SK-N-SH treated with all-trans-retinoic acid at 6 μM for 48 hours (cell line): ENCODE measurements at regions not wholly inside any gene's neighbourhood (a gene's known extent, or its start where the extent isn't known, plus 50 kb on each side); places are given as distances from the start of the nearest gene placed in this dataset.

Experiments used
- ATAC-seq: fragments of 200-7000 bp; cut with Tn5 transposase; 3 replicates; pipeline ENCODE4 v1.9.1; 2020; ENCODE audit warnings: mild to moderate bottlenecking, moderate library complexity
- ARNTL ChIP-seq: fragments of 450-650 bp; formaldehyde crosslinking; IDR thresholded peaks from 2 replicates; pipeline ENCODE4 v1.5.0; 2020; ENCODE audit warnings: low read depth, mild to moderate bottlenecking, moderate library complexity, borderline replicate concordance
- BACH2 ChIP-seq: fragments of 250-450 bp; sonication (Bioruptor Pico); IDR thresholded peaks from 2 replicates; pipeline ENCODE4 v1.9.0; 2021; ENCODE audit warnings: mild to moderate bottlenecking, borderline replicate concordance
- CREB5 ChIP-seq: fragments of 250-450 bp; sonication (Bioruptor Pico); IDR thresholded peaks from 2 replicates; pipeline ENCODE4 v1.5.1; 2020; ENCODE audit warnings: low read depth, mild to moderate bottlenecking, moderate library complexity
- CSDC2 ChIP-seq: fragments of 250-450 bp; sonication (Bioruptor Pico); IDR thresholded peaks from 2 replicates; pipeline ENCODE4 v1.5.0; 2020; ENCODE audit warnings: mild to moderate bottlenecking, moderate library complexity
- ESRRG ChIP-seq: fragments of 250-450 bp; sonication (Bioruptor Pico); IDR thresholded peaks from 2 replicates; pipeline ENCODE4 v1.6.1; 2021; ENCODE audit warnings: mild to moderate bottlenecking
- GLIS3 ChIP-seq: fragments of 250-450 bp; sonication (Bioruptor Pico); IDR thresholded peaks from 2 replicates; pipeline ENCODE4 v1.5.0; 2020; ENCODE audit warnings: mild to moderate bottlenecking, moderate library complexity
- OSR1 ChIP-seq: fragments of 250-450 bp; sonication (Bioruptor Pico); IDR thresholded peaks from 2 replicates; pipeline ENCODE4 v1.8.0; 2022; ENCODE audit warnings: moderate library complexity, mild to moderate bottlenecking, inconsistent platforms
- POU6F1 ChIP-seq: fragments of 250-450 bp; sonication (Bioruptor Pico); IDR thresholded peaks from 2 replicates; pipeline ENCODE4 v1.8.0; 2021; ENCODE audit warnings: low read depth, mild to moderate bottlenecking, moderate library complexity, borderline replicate concordance
- PPARA ChIP-seq: fragments of 250-450 bp; sonication (Bioruptor Pico); IDR thresholded peaks from 2 replicates; pipeline ENCODE4 v1.5.0; 2020; ENCODE audit warnings: mild to moderate bottlenecking, borderline replicate concordance
- RARB ChIP-seq: fragments of 250-450 bp; sonication (Bioruptor Pico); IDR thresholded peaks from 2 replicates; pipeline ENCODE4 v1.8.0; 2021; ENCODE audit warnings: mild to moderate bottlenecking, moderate library complexity
- SNAI2 ChIP-seq: fragments of 250-450 bp; sonication (Bioruptor Pico); IDR thresholded peaks from 2 replicates; pipeline ENCODE4 v1.5.0; 2020; ENCODE audit warnings: mild to moderate bottlenecking, moderate library complexity
- TCF4 ChIP-seq: fragments of 250-450 bp; sonication (Bioruptor Pico); IDR thresholded peaks from 2 replicates; pipeline ENCODE4 v1.8.0; 2021; ENCODE audit warnings: mild to moderate bottlenecking, moderate library complexity, borderline replicate concordance
- TOX ChIP-seq: fragments of 250-450 bp; sonication (Bioruptor Pico); IDR thresholded peaks from 2 replicates; pipeline ENCODE4 v1.8.0; 2021; ENCODE audit warnings: mild to moderate bottlenecking, moderate library complexity, borderline replicate concordance
- ZC3H10 ChIP-seq: fragments of 250-450 bp; sonication (Bioruptor Pico); IDR thresholded peaks from 2 replicates; pipeline ENCODE4 v1.5.1; 2021; ENCODE audit warnings: mild to moderate bottlenecking, moderate library complexity
- ZFP3 ChIP-seq: fragments of 250-450 bp; sonication (Bioruptor Pico); IDR thresholded peaks from 2 replicates; pipeline ENCODE4 v1.5.0; 2020; ENCODE audit warnings: mild to moderate bottlenecking, moderate library complexity
- ZNF565 ChIP-seq: fragments of 450-650 bp; formaldehyde crosslinking; conservative IDR thresholded peaks from 2 replicates; pipeline ENCODE4 v1.5.0; 2020; ENCODE audit warnings: low read depth, mild to moderate bottlenecking, moderate library complexity
- ZNF70 ChIP-seq: fragments of 450-650 bp; formaldehyde crosslinking; IDR thresholded peaks from 2 replicates; pipeline ENCODE4 v1.5.0; 2020; ENCODE audit warnings: mild to moderate bottlenecking, moderate library complexity
- ZNF8 ChIP-seq: fragments of 450-650 bp; formaldehyde crosslinking; IDR thresholded peaks from 2 replicates; pipeline ENCODE4 v1.5.0; 2020; ENCODE audit warnings: mild to moderate bottlenecking, moderate library complexity
- TF ChIP-seq, protein P1 (sequence below): fragments of 250-450 bp; sonication (Bioruptor Pico); IDR thresholded peaks from 2 replicates; pipeline ENCODE4 v1.5.1; 2021; ENCODE audit warnings: mild to moderate bottlenecking, moderate library complexity
- TF ChIP-seq, protein P2 (sequence below): fragments of 250-450 bp; sonication (Bioruptor Pico); IDR thresholded peaks from 2 replicates; pipeline ENCODE4 v1.5.0; 2020; ENCODE audit warnings: mild to moderate bottlenecking, moderate library complexity
- TF ChIP-seq, protein P3 (sequence below): fragments of 250-450 bp; sonication (Bioruptor Pico); IDR thresholded peaks from 2 replicates; pipeline ENCODE4 v1.8.0; 2020; ENCODE audit warnings: mild to moderate bottlenecking, moderate library complexity, borderline replicate concordance

GRCh38 chr18:10297086-10297485 lies 157.3 kb upstream of the APCDD1 start:
- TF ChIP-seq TCF4 (CRISPR knock-in tag): no peak
- TF ChIP-seq, protein P1, sequence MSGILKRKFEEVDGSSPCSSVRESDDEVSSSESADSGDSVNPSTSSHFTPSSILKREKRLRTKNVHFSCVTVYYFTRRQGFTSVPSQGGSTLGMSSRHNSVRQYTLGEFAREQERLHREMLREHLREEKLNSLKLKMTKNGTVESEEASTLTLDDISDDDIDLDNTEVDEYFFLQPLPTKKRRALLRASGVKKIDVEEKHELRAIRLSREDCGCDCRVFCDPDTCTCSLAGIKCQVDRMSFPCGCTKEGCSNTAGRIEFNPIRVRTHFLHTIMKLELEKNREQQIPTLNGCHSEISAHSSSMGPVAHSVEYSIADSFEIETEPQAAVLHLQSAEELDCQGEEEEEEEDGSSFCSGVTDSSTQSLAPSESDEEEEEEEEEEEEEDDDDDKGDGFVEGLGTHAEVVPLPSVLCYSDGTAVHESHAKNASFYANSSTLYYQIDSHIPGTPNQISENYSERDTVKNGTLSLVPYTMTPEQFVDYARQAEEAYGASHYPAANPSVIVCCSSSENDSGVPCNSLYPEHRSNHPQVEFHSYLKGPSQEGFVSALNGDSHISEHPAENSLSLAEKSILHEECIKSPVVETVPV (CRISPR knock-in tag): no peak
- TF ChIP-seq ESRRG (CRISPR knock-in tag): no peak
- no peak for TF ChIP-seq RARB (CRISPR knock-in tag)
- no peak for TF ChIP-seq ZFP3 (CRISPR knock-in tag)
- TF ChIP-seq POU6F1: no peak
- TF ChIP-seq CSDC2: no peak
- no peak for TF ChIP-seq TOX (CRISPR knock-in tag)
- no peak for TF ChIP-seq CREB5
- TF ChIP-seq OSR1 (CRISPR knock-in tag): no peak
- TF ChIP-seq, protein P2, sequence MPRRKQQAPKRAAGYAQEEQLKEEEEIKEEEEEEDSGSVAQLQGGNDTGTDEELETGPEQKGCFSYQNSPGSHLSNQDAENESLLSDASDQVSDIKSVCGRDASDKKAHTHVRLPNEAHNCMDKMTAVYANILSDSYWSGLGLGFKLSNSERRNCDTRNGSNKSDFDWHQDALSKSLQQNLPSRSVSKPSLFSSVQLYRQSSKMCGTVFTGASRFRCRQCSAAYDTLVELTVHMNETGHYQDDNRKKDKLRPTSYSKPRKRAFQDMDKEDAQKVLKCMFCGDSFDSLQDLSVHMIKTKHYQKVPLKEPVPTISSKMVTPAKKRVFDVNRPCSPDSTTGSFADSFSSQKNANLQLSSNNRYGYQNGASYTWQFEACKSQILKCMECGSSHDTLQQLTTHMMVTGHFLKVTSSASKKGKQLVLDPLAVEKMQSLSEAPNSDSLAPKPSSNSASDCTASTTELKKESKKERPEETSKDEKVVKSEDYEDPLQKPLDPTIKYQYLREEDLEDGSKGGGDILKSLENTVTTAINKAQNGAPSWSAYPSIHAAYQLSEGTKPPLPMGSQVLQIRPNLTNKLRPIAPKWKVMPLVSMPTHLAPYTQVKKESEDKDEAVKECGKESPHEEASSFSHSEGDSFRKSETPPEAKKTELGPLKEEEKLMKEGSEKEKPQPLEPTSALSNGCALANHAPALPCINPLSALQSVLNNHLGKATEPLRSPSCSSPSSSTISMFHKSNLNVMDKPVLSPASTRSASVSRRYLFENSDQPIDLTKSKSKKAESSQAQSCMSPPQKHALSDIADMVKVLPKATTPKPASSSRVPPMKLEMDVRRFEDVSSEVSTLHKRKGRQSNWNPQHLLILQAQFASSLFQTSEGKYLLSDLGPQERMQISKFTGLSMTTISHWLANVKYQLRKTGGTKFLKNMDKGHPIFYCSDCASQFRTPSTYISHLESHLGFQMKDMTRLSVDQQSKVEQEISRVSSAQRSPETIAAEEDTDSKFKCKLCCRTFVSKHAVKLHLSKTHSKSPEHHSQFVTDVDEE (CRISPR knock-in tag): no peak
- no peak for TF ChIP-seq ZNF565
- TF ChIP-seq ARNTL (CRISPR knock-in tag): no peak
- TF ChIP-seq ZNF70: no peak
- no peak for TF ChIP-seq SNAI2
- no peak for TF ChIP-seq ZC3H10 (CRISPR knock-in tag)
- no peak for TF ChIP-seq BACH2 (CRISPR knock-in tag)
- TF ChIP-seq GLIS3 (CRISPR knock-in tag): no peak
- no peak for ATAC-seq

GRCh38 chr18:10298346-10298745 lies 156.1 kb upstream of the APCDD1 start:
- TF ChIP-seq ZNF565: no peak
- TF ChIP-seq, protein P1 (CRISPR knock-in tag): no peak
- TF ChIP-seq, protein P2 (CRISPR knock-in tag): no peak
- TF ChIP-seq ARNTL (CRISPR knock-in tag): no peak
- no peak for TF ChIP-seq POU6F1
- TF ChIP-seq ZNF8 (CRISPR knock-in tag): no peak
- TF ChIP-seq ESRRG (CRISPR knock-in tag): no peak
- TF ChIP-seq RARB (CRISPR knock-in tag): no peak
- no peak for TF ChIP-seq CSDC2
- no peak for TF ChIP-seq BACH2 (CRISPR knock-in tag)
- TF ChIP-seq TOX (CRISPR knock-in tag): no peak
- TF ChIP-seq ZFP3 (CRISPR knock-in tag): no peak
- no peak for TF ChIP-seq ZNF70
- TF ChIP-seq, protein P3, sequence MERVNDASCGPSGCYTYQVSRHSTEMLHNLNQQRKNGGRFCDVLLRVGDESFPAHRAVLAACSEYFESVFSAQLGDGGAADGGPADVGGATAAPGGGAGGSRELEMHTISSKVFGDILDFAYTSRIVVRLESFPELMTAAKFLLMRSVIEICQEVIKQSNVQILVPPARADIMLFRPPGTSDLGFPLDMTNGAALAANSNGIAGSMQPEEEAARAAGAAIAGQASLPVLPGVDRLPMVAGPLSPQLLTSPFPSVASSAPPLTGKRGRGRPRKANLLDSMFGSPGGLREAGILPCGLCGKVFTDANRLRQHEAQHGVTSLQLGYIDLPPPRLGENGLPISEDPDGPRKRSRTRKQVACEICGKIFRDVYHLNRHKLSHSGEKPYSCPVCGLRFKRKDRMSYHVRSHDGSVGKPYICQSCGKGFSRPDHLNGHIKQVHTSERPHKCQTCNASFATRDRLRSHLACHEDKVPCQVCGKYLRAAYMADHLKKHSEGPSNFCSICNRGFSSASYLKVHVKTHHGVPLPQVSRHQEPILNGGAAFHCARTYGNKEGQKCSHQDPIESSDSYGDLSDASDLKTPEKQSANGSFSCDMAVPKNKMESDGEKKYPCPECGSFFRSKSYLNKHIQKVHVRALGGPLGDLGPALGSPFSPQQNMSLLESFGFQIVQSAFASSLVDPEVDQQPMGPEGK: no peak
- TF ChIP-seq GLIS3 (CRISPR knock-in tag): no peak
- no peak for TF ChIP-seq OSR1 (CRISPR knock-in tag)
- no peak for TF ChIP-seq PPARA
- TF ChIP-seq TCF4 (CRISPR knock-in tag): no peak
- TF ChIP-seq ZC3H10 (CRISPR knock-in tag): no peak
- no peak for TF ChIP-seq SNAI2
- no peak for ATAC-seq
